IMR-90 (cell line): ENCODE measurements at regions not wholly inside any gene's neighbourhood (a gene's known extent, or its start where the extent isn't known, plus 50 kb on each side); places are given as distances from the start of the nearest gene placed in this dataset.

ENCODE experiments used
- ATAC-seq: fragments of 200-7000 bp; cut with Tn5 transposase; 2 replicates; pipeline ENCODE4 v1.9.1; 2020; ENCODE audit warnings: low read depth, mild to moderate bottlenecking, moderate library complexity
- BruUV-seq: library from RNA; stranded (reverse); fragments of 400-500 nt; replicated peaks from 2 replicates; lab custom pipeline; 2021; lab: Mats Ljungman, UMichigan
- CTCF ChIA-PET: fragments of 300-600 bp; formaldehyde crosslinking; extraction: SDS; loops from one replicate; lab custom pipeline; 2021; ENCODE audit warnings: antibody characterized with exemption; lab: Yijun Ruan, JAX
- POLR2A ChIA-PET: fragments of 300-600 bp; sonication (Branson Sonifier 250); formaldehyde crosslinking; loops from one replicate; lab custom pipeline; 2022; ENCODE audit warnings: antibody characterized with exemption; ENCODE audit not compliant: unreplicated experiment; lab: Charles Lee
- DNase-seq: peaks from one replicate; pipeline ENCODE4 v3.0.0; 2013
- H2AFZ ChIP-seq: replicated peaks from 2 replicates; pipeline ENCODE3; 2013; ENCODE audit warnings: low read length, mild to moderate bottlenecking; ENCODE audit not compliant: poor library complexity
- H2AK5ac ChIP-seq: 2 replicates; pipeline ENCODE4 v1.6.1; 2013; ENCODE audit warnings: low read depth, low read length, inconsistent platforms
- H2AK9ac ChIP-seq: replicated peaks from 2 replicates; pipeline ENCODE3; 2013; ENCODE audit warnings: mild to moderate bottlenecking, low read depth, low read length, moderate library complexity; ENCODE audit not compliant: poor library complexity
- H2BK120ac ChIP-seq: 2 replicates; pipeline ENCODE4 v1.6.1; 2013; ENCODE audit warnings: low read depth, low read length, inconsistent platforms
- H2BK15ac ChIP-seq: 3 replicates; pipeline ENCODE4 v1.6.1; 2013; ENCODE audit warnings: low read depth, low read length, inconsistent platforms
- H2BK20ac ChIP-seq: 2 replicates; pipeline ENCODE4 v1.6.1; 2013; ENCODE audit warnings: low read depth, mild to moderate bottlenecking, inconsistent platforms, low read length, moderate library complexity
- H2BK5ac ChIP-seq: 2 replicates; pipeline ENCODE4 v1.6.1; 2013; ENCODE audit warnings: mild to moderate bottlenecking, low read depth, low read length, inconsistent platforms; ENCODE audit not compliant: poor library complexity, severe bottlenecking
- H3K14ac ChIP-seq: replicated peaks from 2 replicates; pipeline ENCODE4 v1.6.1; 2013; ENCODE audit warnings: low read depth, low read length, inconsistent platforms
- H3K18ac ChIP-seq: 2 replicates; pipeline ENCODE4 v1.6.1; 2013; ENCODE audit warnings: low read depth, low read length, control low read depth
- H3K23ac ChIP-seq: 2 replicates; pipeline ENCODE4 v1.6.1; 2013; ENCODE audit warnings: low read depth, low read length, inconsistent platforms
- H3K27ac ChIP-seq: 2 replicates; pipeline ENCODE4 v1.5.1; 2013; ENCODE audit warnings: mild to moderate bottlenecking, control low read depth, low read length; ENCODE audit not compliant: insufficient read depth
- H3K27me3 ChIP-seq: 2 replicates; pipeline ENCODE4 v1.6.1; 2013; ENCODE audit warnings: low read length; ENCODE audit not compliant: control insufficient read depth, insufficient read depth
- H3K36me3 ChIP-seq: 2 replicates; pipeline ENCODE4 v1.6.1; 2013; ENCODE audit warnings: low read length, mixed read lengths; ENCODE audit not compliant: control insufficient read depth, insufficient read depth
- H3K4ac ChIP-seq: 2 replicates; pipeline ENCODE4 v1.6.1; 2013; ENCODE audit warnings: low read depth, low read length, inconsistent platforms
- H3K4me1 ChIP-seq: 2 replicates; pipeline ENCODE4 v1.6.1; 2013; ENCODE audit warnings: low read length, mixed read lengths; ENCODE audit not compliant: control insufficient read depth, insufficient read depth
- H3K4me2 ChIP-seq: 2 replicates; pipeline ENCODE4 v1.6.1; 2013; ENCODE audit warnings: low read depth, mild to moderate bottlenecking, control low read depth, low read length, moderate library complexity
- H3K4me3 ChIP-seq: 2 replicates; pipeline ENCODE4 v1.5.1; 2013; ENCODE audit warnings: low read depth, mild to moderate bottlenecking, control low read depth, low read length, moderate library complexity; ENCODE audit not compliant: insufficient read depth
- H3K56ac ChIP-seq: 2 replicates; pipeline ENCODE4 v1.6.1; 2013; ENCODE audit warnings: low read length, inconsistent platforms; ENCODE audit not compliant: insufficient read depth; ENCODE audit errors: extremely low read depth
- H3K79me1 ChIP-seq, 2 experiments: 2 replicates each; pipeline ENCODE4 v1.6.1; 2013; ENCODE audit warnings: low read length in 2 of 2, inconsistent platforms in 1 of 2, low read depth in 1 of 2
- H3K9ac ChIP-seq: 2 replicates; pipeline ENCODE4 v1.6.1; 2013; ENCODE audit warnings: low read depth, low read length, control low read depth
- H3K9me1 ChIP-seq: 2 replicates; pipeline ENCODE4 v1.6.1; 2013; ENCODE audit warnings: low read length, inconsistent platforms; ENCODE audit not compliant: insufficient read depth
- H3K9me3 ChIP-seq: 2 replicates; pipeline ENCODE4 v1.6.1; 2013; ENCODE audit warnings: low read length; ENCODE audit not compliant: control insufficient read depth, insufficient read depth
- H4K20me1 ChIP-seq: 2 replicates; pipeline ENCODE4 v1.6.1; 2013; ENCODE audit warnings: low read length, inconsistent platforms; ENCODE audit not compliant: insufficient read depth
- H4K5ac ChIP-seq: 2 replicates; pipeline ENCODE4 v1.6.1; 2013; ENCODE audit warnings: mild to moderate bottlenecking, low read depth, low read length, control low read depth
- H4K8ac ChIP-seq, 2 experiments: 2 replicates each; pipeline ENCODE4 v1.6.1; 2013; ENCODE audit warnings: low read depth in 2 of 2, low read length in 2 of 2, control low read depth in 1 of 2, inconsistent platforms in 1 of 2
- H4K91ac ChIP-seq: 2 replicates; pipeline ENCODE4 v1.6.1; 2013; ENCODE audit warnings: low read depth, low read length, inconsistent platforms; ENCODE audit not compliant: insufficient read depth
- CHD1 ChIP-seq: IDR thresholded peaks from 2 replicates; pipeline ENCODE4 v1.6.1; 2012; ENCODE audit warnings: low read depth, low read length, improper control_type of control experiment
- CTCF ChIP-seq: conservative IDR thresholded peaks from 2 replicates; pipeline ENCODE4 v1.5.1; 2012; ENCODE audit warnings: mild to moderate bottlenecking, low read depth, low read length, improper control_type of control experiment
- FOS ChIP-seq: fragments of 150-350 bp; IDR thresholded peaks from 2 replicates; pipeline ENCODE4 v1.6.1; 2016; ENCODE audit warnings: low read depth, low read length
- MAFK ChIP-seq: IDR thresholded peaks from 2 replicates; pipeline ENCODE4 v1.6.1; 2012; ENCODE audit warnings: low read depth, low read length, improper control_type of control experiment
- MAZ ChIP-seq: IDR thresholded peaks from 2 replicates; pipeline ENCODE4 v1.6.1; 2012; ENCODE audit warnings: low read depth, mild to moderate bottlenecking, low read length, improper control_type of control experiment, moderate library complexity, borderline replicate concordance
- MXI1 ChIP-seq: IDR thresholded peaks from 2 replicates; pipeline ENCODE4 v1.6.1; 2012; ENCODE audit warnings: low read depth, mild to moderate bottlenecking, low read length, moderate library complexity, borderline replicate concordance
- POLR2A ChIP-seq: IDR thresholded peaks from 2 replicates; pipeline ENCODE4 v1.6.1; 2012; ENCODE audit warnings: mild to moderate bottlenecking, low read depth, low read length
- RAD21 ChIP-seq: IDR thresholded peaks from 2 replicates; pipeline ENCODE4 v1.6.1; 2012; ENCODE audit warnings: low read length, improper control_type of control experiment
- RCOR1 ChIP-seq: IDR thresholded peaks from 2 replicates; pipeline ENCODE4 v1.6.1; 2012; ENCODE audit warnings: mild to moderate bottlenecking, low read length, improper control_type of control experiment; ENCODE audit not compliant: insufficient replicate concordance
- RFX5 ChIP-seq: IDR thresholded peaks from 2 replicates; pipeline ENCODE4 v1.8.0; 2012; ENCODE audit warnings: low read depth, mild to moderate bottlenecking, low read length, moderate library complexity
- SMC3 ChIP-seq: fragments of 150-350 bp; IDR thresholded peaks from 2 replicates; pipeline ENCODE4 v1.6.1; 2016; ENCODE audit warnings: low read depth, mild to moderate bottlenecking, antibody characterized with exemption, low read length, moderate library complexity
- USF2 ChIP-seq: fragments of 150-350 bp; IDR thresholded peaks from 2 replicates; pipeline ENCODE4 v1.6.1; 2017; ENCODE audit warnings: mild to moderate bottlenecking, antibody characterized with exemption, low read length, low read depth
- WGBS, 2 experiments: methylation state at CpG; one replicate each; pipeline versions ENCODE4 v1.1.5 to v1.1.7; 2013; ENCODE audit warnings: missing lambda C conversion rate in 2 of 2; ENCODE audit not compliant: insufficient read length in 1 of 2; ENCODE audit errors: extremely low coverage in 2 of 2; 5-methylcytosine and 5-hydroxymethylcytosine counted together
- dilution Hi-C: fragments of 300-500 bp; cut with HindIII; formaldehyde crosslinking; loops from one replicate; pipeline ENCODE4 v1.14.3; 2018; ENCODE audit warnings: low sequenced_read_pairs; ENCODE audit not compliant: unreplicated experiment
- in situ Hi-C: fragments of 300-500 bp; cut with MboI; formaldehyde crosslinking; loops from 3 replicates; pipeline ENCODE4 v1.14.3; 2019; ENCODE audit warnings: low sequenced_read_pairs, inconsistent platforms, mixed read lengths
- intact Hi-C: fragments of 100-400 bp; cut with micrococcal nuclease; formaldehyde crosslinking; loops from 2 replicates; pipeline ENCODE4 v1.10.0; 2022

- Histone ChIP-seq H3K36me3 (no peaks in the 10 kb centered on the region), H4K8ac (no peak overlapping the region), H2BK15ac (no peak overlapping the region), H3K18ac (no peak overlapping the region), H3K27ac (no peak overlapping the region), H4K20me1 (no peaks in the 10 kb centered on the region), H3K23ac (no peak overlapping the region), H4K5ac (no peak overlapping the region), H2BK20ac (no peak overlapping the region), H2BK120ac (no peak overlapping the region), H3K56ac (no peak overlapping the region), H3K79me1 (no peaks in the 10 kb centered on the region), H3K4ac (no peak overlapping the region), H4K91ac (no peak overlapping the region), H3K27me3 (no peaks in the 10 kb centered on the region), H2AFZ (no peak overlapping the region), H3K9ac (no peak overlapping the region), H2BK5ac (no peak overlapping the region), H3K4me3 (no peak overlapping the region), H3K9me3 (no peaks in the 10 kb centered on the region), H2AK9ac (no peak overlapping the region), H3K14ac (no peak overlapping the region), H3K9me1 (no peaks in the 10 kb centered on the region), H2AK5ac (no peak overlapping the region), H3K4me1 (no peaks in the 10 kb centered on the region), H3K4me2 (no peak overlapping the region)
- TF ChIP-seq CTCF (no peak), RAD21 (no peak), FOS (no peak), POLR2A (no peak), RFX5 (no peak), RCOR1 (no peak), USF2 (no peak), MAFK (no peak), CHD1 (no peak), SMC3 (no peak), MAZ (no peak), MXI1 (no peak)
- ATAC-seq (no peak), DNase-seq (no peak)
- BruUV-seq, result no TSS peak
- no CpG with 5 or more reads among the region's 6 CpGs for whole genome bisulfite sequencing, 2 experiments
- in situ Hi-C loops (no loop called here), dilution Hi-C loops (no loop called here), intact Hi-C loops (no loop called here)
- CTCF ChIA-PET, result no interaction called here
- POLR2A ChIA-PET, result no interaction called here
Observed at GRCh38 chr11:25838918-25839625, 492.9 kb upstream of the ANO3 start.
